Astrocyte (in vitro differentiated cells and primary cell): ENCODE measurements at regions not wholly inside any gene's neighbourhood (a gene's known extent, or its start where the extent isn't known, plus 50 kb on each side); places are given as distances from the start of the nearest gene placed in this dataset.
"Not testable (repeated sequence)": the region's sequence is repeated elsewhere in the genome, so short reads cannot be mapped to it uniquely, and the experiment has no call there.

Experiments used
- DNase-seq: peaks from one replicate; pipeline ENCODE4 v3.0.0-alpha.2; 2010; ENCODE audit warnings: low read depth
- FAIRE-seq: peaks from 2 replicates; lab custom pipeline; 2011; peaks lifted over from hg19 to GRCh38; lab: Jason Lieb, UNC
- H2AFZ ChIP-seq: 2 replicates; pipeline ENCODE4 v1.6.0; 2012; ENCODE audit warnings: low read depth, low read length, inconsistent platforms
- H3K27ac ChIP-seq: 2 replicates; pipeline ENCODE4 v1.5.1; 2011; ENCODE audit warnings: low read depth, low read length, inconsistent platforms
- H3K27me3 ChIP-seq: 2 replicates; pipeline ENCODE4 v1.6.0; 2011; ENCODE audit warnings: low read length, inconsistent platforms; ENCODE audit not compliant: insufficient read depth
- H3K36me3 ChIP-seq: 2 replicates; pipeline ENCODE4 v1.5.1; 2011; ENCODE audit warnings: low read length, inconsistent platforms; ENCODE audit not compliant: insufficient read depth
- H3K4me1 ChIP-seq: 2 replicates; pipeline ENCODE4 v1.5.1; 2011; ENCODE audit warnings: low read length, inconsistent platforms; ENCODE audit not compliant: insufficient read depth
- H3K4me2 ChIP-seq: 2 replicates; pipeline ENCODE4 v1.6.0; 2012; ENCODE audit warnings: low read length, inconsistent platforms
- H3K4me3 ChIP-seq: 2 replicates; pipeline ENCODE4 v1.5.1; 2011; ENCODE audit warnings: low read depth, mild to moderate bottlenecking, low read length, inconsistent platforms; ENCODE audit not compliant: insufficient read depth
- H3K79me2 ChIP-seq: 2 replicates; pipeline ENCODE4 v1.6.0; 2012; ENCODE audit warnings: mild to moderate bottlenecking, low read length, inconsistent platforms; ENCODE audit not compliant: insufficient read depth
- H3K9ac ChIP-seq: 2 replicates; pipeline ENCODE4 v1.6.0; 2012; ENCODE audit warnings: mild to moderate bottlenecking, low read length, inconsistent platforms
- H3K9me3 ChIP-seq: 2 replicates; pipeline ENCODE4 v1.5.1; 2012; ENCODE audit warnings: low read depth, mild to moderate bottlenecking, low read length, inconsistent platforms; ENCODE audit not compliant: insufficient read depth
- H4K20me1 ChIP-seq: 2 replicates; pipeline ENCODE4 v1.6.0; 2012; ENCODE audit warnings: low read length, inconsistent platforms; ENCODE audit not compliant: insufficient read depth
- H3K27ac Mint-ChIP-seq: one replicate; pipeline ENCODE4 v1.8.0; 2021; ENCODE audit warnings: mild to moderate bottlenecking, mixed read lengths; ENCODE audit not compliant: unreplicated experiment
- H3K27me3 Mint-ChIP-seq: one replicate; pipeline ENCODE4 v1.8.0; 2021; ENCODE audit warnings: low read depth, mixed read lengths; ENCODE audit not compliant: unreplicated experiment
- H3K36me3 Mint-ChIP-seq: one replicate; pipeline ENCODE4 v1.8.0; 2021; ENCODE audit warnings: low read depth, mixed read lengths; ENCODE audit not compliant: unreplicated experiment
- H3K4me1 Mint-ChIP-seq: one replicate; pipeline ENCODE4 v1.8.0; 2021; ENCODE audit warnings: low read depth, mixed read lengths; ENCODE audit not compliant: unreplicated experiment
- H3K4me3 Mint-ChIP-seq: one replicate; pipeline ENCODE4 v1.8.0; 2021; ENCODE audit warnings: mild to moderate bottlenecking, moderate library complexity, mixed read lengths; ENCODE audit not compliant: unreplicated experiment
- H3K9me3 Mint-ChIP-seq: one replicate; pipeline ENCODE4 v1.8.0; 2021; ENCODE audit warnings: mild to moderate bottlenecking, mixed read lengths; ENCODE audit not compliant: unreplicated experiment
- CTCF ChIP-seq: IDR thresholded peaks from 2 replicates; pipeline ENCODE4 v1.5.1; 2011; ENCODE audit warnings: low read depth, mild to moderate bottlenecking, inconsistent platforms, low read length, moderate library complexity; ENCODE audit not compliant: insufficient read depth
- EZH2 ChIP-seq: IDR thresholded peaks from 2 replicates; pipeline ENCODE4 v1.6.1; 2012; ENCODE audit warnings: mild to moderate bottlenecking, low read length, inconsistent platforms; ENCODE audit not compliant: insufficient read depth

DNA sequence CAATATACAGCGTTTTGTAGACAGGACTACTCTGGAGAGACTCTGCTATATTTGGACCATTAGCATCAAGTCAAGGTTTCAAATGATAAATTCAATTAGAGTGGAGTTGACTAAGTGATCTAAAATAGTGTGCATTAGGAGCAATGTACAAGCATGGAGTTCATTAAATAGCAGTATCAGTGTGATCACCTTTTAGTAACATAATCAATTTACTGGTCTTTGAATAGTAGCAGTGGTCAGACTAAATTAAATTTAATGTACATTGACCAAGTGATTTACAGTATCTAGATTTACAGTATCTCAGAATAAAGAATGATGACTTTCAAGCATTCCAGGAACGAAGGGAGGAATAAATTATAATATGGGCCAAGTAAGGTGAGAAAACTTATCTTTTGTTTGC is 489.6 kb upstream of the ADGRL4 start:
- Histone ChIP-seq H3K4me1 (no peaks in the 10 kb centered on the region), H3K36me3 (no peaks in the 10 kb centered on the region), H3K4me2 (no peak overlapping the region), H3K9me3 (no peaks in the 10 kb centered on the region), H4K20me1 (no peaks in the 10 kb centered on the region), H3K9ac (no peak overlapping the region), H3K27ac (no peak overlapping the region), H3K27me3 (no peaks in the 10 kb centered on the region), H3K79me2 (no peaks in the 10 kb centered on the region), H3K4me3 (no peak overlapping the region), H2AFZ (no peak overlapping the region)
- TF ChIP-seq CTCF (no peak), EZH2 (no peak)
- Mint-ChIP-seq H3K27me3 (peaks cover 2% of the 10 kb centered on the region), H3K4me3 (no peak overlapping the region), H3K27ac (no peak overlapping the region), H3K36me3 (no peaks in the 10 kb centered on the region), H3K9me3 (no peaks in the 10 kb centered on the region), H3K4me1 (no peaks in the 10 kb centered on the region)
- FAIRE-seq (no peak), DNase-seq (no peak)

GRCh38 chr1:79493702-79494101 is 487.2 kb upstream of the ADGRL4 start:
- not testable (repeated sequence) for H4K20me1 ChIP-seq, H3K79me2 ChIP-seq, H3K4me2 ChIP-seq, H3K27ac ChIP-seq, H3K9me3 Mint-ChIP-seq, H3K9ac ChIP-seq, H3K4me3 ChIP-seq, H2AFZ ChIP-seq, H3K36me3 Mint-ChIP-seq, H3K27me3 Mint-ChIP-seq, H3K9me3 ChIP-seq, H3K4me3 Mint-ChIP-seq, H3K27me3 ChIP-seq, H3K27ac Mint-ChIP-seq, H3K36me3 ChIP-seq, DNase-seq, FAIRE-seq, H3K4me1 Mint-ChIP-seq, H3K4me1 ChIP-seq

DNA sequence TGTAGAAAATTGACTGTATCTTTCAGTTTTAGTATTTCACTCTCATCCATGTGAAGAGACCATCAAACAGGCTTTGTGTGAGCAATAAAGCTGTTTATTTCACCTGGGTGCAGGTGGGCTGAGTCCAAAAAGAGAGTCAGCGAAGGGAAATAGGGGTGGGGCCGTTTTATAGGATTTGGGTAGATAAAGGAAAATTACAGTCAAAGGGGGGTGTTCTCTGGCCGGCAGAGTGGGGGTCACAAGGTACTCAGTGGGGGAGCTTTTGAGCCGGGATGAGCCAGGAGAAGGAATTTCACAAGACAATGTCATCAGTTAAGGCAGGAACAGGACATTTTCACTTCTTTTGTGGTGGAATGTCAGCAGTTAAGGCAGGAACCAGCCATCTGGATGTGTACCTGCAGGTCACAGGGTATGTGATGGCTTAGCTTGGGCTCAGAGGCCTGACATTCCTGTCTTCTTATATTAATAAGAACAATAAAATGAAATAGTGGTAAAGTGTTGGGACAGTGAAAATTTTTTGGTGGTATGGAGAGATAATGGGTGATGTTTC is 482.1 kb upstream of the ADGRL4 start:
- not testable (repeated sequence) for DNase-seq, H3K4me1 Mint-ChIP-seq, H3K27me3 Mint-ChIP-seq, H3K27ac ChIP-seq, H3K27me3 ChIP-seq, H3K4me3 ChIP-seq, H3K36me3 Mint-ChIP-seq, H3K79me2 ChIP-seq, H3K9ac ChIP-seq, H2AFZ ChIP-seq, H3K27ac Mint-ChIP-seq, FAIRE-seq, H4K20me1 ChIP-seq, H3K4me3 Mint-ChIP-seq, H3K36me3 ChIP-seq, H3K4me1 ChIP-seq, H3K9me3 Mint-ChIP-seq, H3K4me2 ChIP-seq, H3K9me3 ChIP-seq
